SK-N-SH (cell line): ENCODE measurements at regions not wholly inside any gene's neighbourhood (a gene's known extent, or its start where the extent isn't known, plus 50 kb on each side); places are given as distances from the start of the nearest gene placed in this dataset.

ENCODE experiments used
- CTCF ChIA-PET: fragments of 300-600, 350-600 bp; formaldehyde crosslinking; extraction: SDS; loops from one replicate; lab custom pipeline; 2021; lab: Yijun Ruan, JAX
- POLR2A ChIA-PET: fragments of 350-600 bp; sonication (Branson Sonifier 250); formaldehyde crosslinking; extraction: SDS; loops from one replicate; lab custom pipeline; 2020; ENCODE audit warnings: antibody characterized with exemption, inconsistent platforms; lab: Yijun Ruan, JAX
- DNase-seq: peaks from one replicate; pipeline ENCODE4 v3.0.0; 2012
- H2AFZ ChIP-seq: fragments of 200-600 bp; sonication (generic); 2 replicates; pipeline ENCODE4 v1.8.1; 2016; ENCODE audit warnings: antibody characterized with exemption, mild to moderate bottlenecking, low read depth
- H3F3A ChIP-seq: fragments of 200-600 bp; sonication (generic); replicated peaks from 2 replicates; pipeline ENCODE3; 2016; ENCODE audit warnings: antibody characterized with exemption, mild to moderate bottlenecking; ENCODE audit not compliant: insufficient read depth
- H3K27ac ChIP-seq, 2 experiments: fragments of 200-500 bp in 1 of 2; fragments of 200-600 bp in 1 of 2; sonication (Bioruptor generic) in 1 of 2; sonication (generic), shearing (Covaris generic) in 1 of 2; 2 replicates each; pipeline versions ENCODE4 v1.5.1 to v1.6.1; 2014 to 2016; ENCODE audit warnings: low read depth in 2 of 2, inconsistent platforms in 1 of 2, low read length in 1 of 2, mild to moderate bottlenecking in 1 of 2, mixed read lengths in 1 of 2
- H3K27me3 ChIP-seq: fragments of 200-600 bp; sonication (generic), shearing (Covaris generic); 2 replicates; pipeline ENCODE4 v1.6.1; 2016; ENCODE audit warnings: mixed run types; ENCODE audit not compliant: insufficient read depth
- H3K36me3 ChIP-seq, 2 experiments: fragments of 200-500 bp in 1 of 2; fragments of 200-600 bp in 1 of 2; sonication (Bioruptor generic) in 1 of 2; sonication (generic) in 1 of 2; replicated peaks in 1 of 2; 2 replicates each; pipeline versions ENCODE3 to v1.5.1; 2014 to 2016; ENCODE audit warnings: low read length in 1 of 2, mild to moderate bottlenecking in 1 of 2; ENCODE audit not compliant: insufficient read depth in 2 of 2, control insufficient read depth in 1 of 2
- H3K4me1 ChIP-seq, 2 experiments: fragments of 200-500 bp in 1 of 2; fragments of 200-600 bp in 1 of 2; sonication (Bioruptor generic) in 1 of 2; sonication (generic), shearing (Covaris generic) in 1 of 2; 2 replicates each; pipeline versions ENCODE4 v1.5.1 to v1.6.1; 2014 to 2016; ENCODE audit warnings: low read depth in 1 of 2, low read length in 1 of 2, mixed run types in 1 of 2; ENCODE audit not compliant: insufficient read depth in 2 of 2, control insufficient read depth in 1 of 2
- H3K4me2 ChIP-seq: fragments of 200-600 bp; sonication (generic), shearing (Covaris generic); 2 replicates; pipeline ENCODE4 v1.6.1; 2017; ENCODE audit warnings: mixed run types
- H3K4me3 ChIP-seq, 2 experiments: fragments of 200-500 bp in 1 of 2; fragments of 200-600 bp in 1 of 2; sonication (Bioruptor generic) in 1 of 2; sonication (generic), shearing (Covaris generic) in 1 of 2; 2 replicates each; pipeline versions ENCODE4 v1.5.1 to v1.8.1; 2014 to 2016; ENCODE audit warnings: low read depth in 2 of 2, inconsistent platforms in 1 of 2, low read length in 1 of 2, mild to moderate bottlenecking in 1 of 2, mixed read lengths in 1 of 2, moderate library complexity in 1 of 2
- H3K79me2 ChIP-seq: fragments of 200-600 bp; sonication (generic); 2 replicates; pipeline ENCODE4 v1.8.1; 2017; ENCODE audit warnings: mild to moderate bottlenecking; ENCODE audit not compliant: insufficient read depth
- H3K9ac ChIP-seq: fragments of 200-600 bp; sonication (generic); 2 replicates; pipeline ENCODE4 v1.6.1; 2017; ENCODE audit warnings: mixed run types
- H3K9me2 ChIP-seq: fragments of 200-600 bp; sonication (generic); 2 replicates; pipeline ENCODE4 v1.6.1; 2017; ENCODE audit warnings: mixed run types
- H3K9me3 ChIP-seq: fragments of 200-600 bp; sonication (generic); 2 replicates; pipeline ENCODE4 v1.6.1; 2017; ENCODE audit warnings: mixed run types, mild to moderate bottlenecking, moderate library complexity
- H4K20me1 ChIP-seq: fragments of 200-600 bp; sonication (generic); 2 replicates; pipeline ENCODE4 v1.6.1; 2017; ENCODE audit warnings: mild to moderate bottlenecking, mixed run types; ENCODE audit not compliant: insufficient read depth
- ELF1 ChIP-seq: IDR thresholded peaks from 2 replicates; pipeline ENCODE4 v1.4.0; 2012
- EP300 ChIP-seq, 2 experiments: IDR thresholded peaks; 2 replicates each; pipeline versions ENCODE4 v1.4.0 to v1.6.1; 2012; ENCODE audit warnings: borderline replicate concordance in 1 of 2, low read depth in 1 of 2, low read length in 1 of 2
- FOSL2 ChIP-seq: IDR thresholded peaks from 2 replicates; pipeline ENCODE4 v1.4.0; 2012; ENCODE audit warnings: low read depth, mild to moderate bottlenecking, moderate library complexity, borderline replicate concordance
- FOXJ3 ChIP-seq: sonication (generic); formaldehyde crosslinking; IDR thresholded peaks from 2 replicates; pipeline ENCODE4 v1.5.1; 2020; ENCODE audit warnings: mild to moderate bottlenecking, missing genetic modification reagents
- GATA2 ChIP-seq: sonication (generic); formaldehyde crosslinking; IDR thresholded peaks from 2 replicates; pipeline ENCODE4 v1.5.0; 2020; ENCODE audit warnings: mild to moderate bottlenecking, missing genetic modification reagents
- NRF1 ChIP-seq: IDR thresholded peaks from 2 replicates; pipeline ENCODE4 v1.6.1; 2012; ENCODE audit warnings: low read depth, mild to moderate bottlenecking, low read length
- RCOR1 ChIP-seq: fragments of 150-350 bp; IDR thresholded peaks from 2 replicates; pipeline ENCODE4 v1.6.1; 2017; ENCODE audit warnings: antibody characterized with exemption, low read length
- REST ChIP-seq: IDR thresholded peaks from 2 replicates; pipeline ENCODE4 v1.6.1; 2012; ENCODE audit warnings: mild to moderate bottlenecking, low read depth, low read length, moderate library complexity
- RXRA ChIP-seq: IDR thresholded peaks from 2 replicates; pipeline ENCODE4 v1.4.0; 2012; ENCODE audit warnings: low read depth, mild to moderate bottlenecking, borderline replicate concordance
- SIN3A ChIP-seq: IDR thresholded peaks from 2 replicates; pipeline ENCODE4 v1.6.1; 2012; ENCODE audit warnings: low read depth, mild to moderate bottlenecking, low read length, moderate library complexity, borderline replicate concordance
- WGBS: methylation state at CpG from one replicate; pipeline ENCODE4 v1.1.6; 2017; ENCODE audit warnings: low lambda C conversion rate; 5-methylcytosine and 5-hydroxymethylcytosine counted together
- TF ChIP-seq, protein P1 (sequence below): IDR thresholded peaks from 2 replicates; pipeline ENCODE4 v1.4.0; 2012; ENCODE audit warnings: low read depth, borderline replicate concordance
- TF ChIP-seq, protein P2 (sequence below): fragments of 150-350 bp; IDR thresholded peaks from 2 replicates; pipeline ENCODE4 v1.6.1; 2017; ENCODE audit warnings: antibody characterized with exemption, low read length, low read depth, borderline replicate concordance
- TF ChIP-seq, protein P3 (sequence below): fragments of 150-350 bp; IDR thresholded peaks from 2 replicates; pipeline ENCODE4 v1.6.1; 2016; ENCODE audit warnings: mild to moderate bottlenecking, low read depth, low read length

GRCh38 chr22:47814474-47814873 is 1052.0 kb downstream of the TBC1D22A start (continued):
- TF ChIP-seq FOXJ3 (no peak), SIN3A (no peak)
- TF ChIP-seq, protein P1, sequence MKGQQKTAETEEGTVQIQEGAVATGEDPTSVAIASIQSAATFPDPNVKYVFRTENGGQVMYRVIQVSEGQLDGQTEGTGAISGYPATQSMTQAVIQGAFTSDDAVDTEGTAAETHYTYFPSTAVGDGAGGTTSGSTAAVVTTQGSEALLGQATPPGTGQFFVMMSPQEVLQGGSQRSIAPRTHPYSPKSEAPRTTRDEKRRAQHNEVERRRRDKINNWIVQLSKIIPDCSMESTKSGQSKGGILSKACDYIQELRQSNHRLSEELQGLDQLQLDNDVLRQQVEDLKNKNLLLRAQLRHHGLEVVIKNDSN, result no peak

DNA sequence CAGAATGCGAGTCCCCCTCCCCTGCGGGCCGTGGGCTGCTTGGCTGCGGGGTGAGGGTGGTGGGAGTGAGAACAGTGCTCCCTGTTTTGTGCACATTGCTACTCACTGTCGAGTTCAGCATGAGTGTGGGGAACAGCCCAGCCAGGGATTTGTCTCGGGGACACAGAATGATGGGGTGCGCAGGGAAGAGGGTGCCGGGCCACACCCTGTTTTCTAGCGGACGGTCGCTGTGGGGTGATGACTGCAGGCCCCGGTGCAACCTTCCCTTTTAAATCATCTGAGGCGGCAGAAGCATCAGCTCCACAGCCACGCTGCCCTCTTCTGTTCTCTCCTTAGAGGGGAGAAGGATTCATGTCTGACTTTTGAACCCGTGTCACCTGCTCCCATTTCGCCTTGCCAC is 1051.2 kb downstream of the TBC1D22A start:
- no peaks in the 10 kb centered on the region for H3K27me3 ChIP-seq
- H3F3A ChIP-seq, result no peaks in the 10 kb centered on the region
- no peak for DNase-seq
- H3K4me2 ChIP-seq, result no peak overlapping the region
- H3K4me1 ChIP-seq, result no peaks in the 10 kb centered on the region
- ChIA-PET POLR2A (no interaction called here), CTCF (no interaction called here)
- no peaks in the 10 kb centered on the region for H3K9me2 ChIP-seq
- H3K9me3 ChIP-seq, result no peaks in the 10 kb centered on the region
- no peak overlapping the region for H3K9ac ChIP-seq
- 28% methylated on average over 9 of the region's 16 CpGs for WGBS
- no peaks in the 10 kb centered on the region for H4K20me1 ChIP-seq
- H3K4me3 ChIP-seq, result no peak overlapping the region
- no peaks in the 10 kb centered on the region for H3K36me3 ChIP-seq
- H2AFZ ChIP-seq, result no peak overlapping the region
- H3K27ac ChIP-seq, result no peak overlapping the region
- H3K79me2 ChIP-seq, result no peaks in the 10 kb centered on the region
- TF ChIP-seq GATA2 (CRISPR knock-in tag) (no peak), RCOR1 (no peak)

DNA sequence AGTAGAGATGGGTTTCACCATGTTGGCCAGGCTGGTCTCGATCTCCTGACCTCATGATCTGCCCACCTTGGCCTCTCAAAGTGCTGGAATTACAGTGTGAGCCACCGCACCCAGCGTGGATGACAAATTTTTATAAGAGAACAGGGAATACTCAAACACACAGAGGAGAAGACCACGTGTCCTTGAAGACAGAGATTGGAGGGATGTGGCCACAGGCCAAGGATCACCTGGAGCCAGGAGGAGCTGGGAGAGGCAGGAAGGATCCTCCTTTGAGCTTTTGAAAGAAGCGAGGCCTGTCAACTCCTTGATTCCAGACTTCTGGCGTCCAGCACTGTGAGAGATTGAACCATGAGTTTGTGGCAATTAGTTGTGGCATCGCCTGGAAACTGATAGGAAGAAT is 1049.5 kb downstream of the TBC1D22A start:
- Histone ChIP-seq H3K9ac (no peak overlapping the region), H3F3A (no peaks in the 10 kb centered on the region), H3K36me3 (no peaks in the 10 kb centered on the region), H3K27ac (no peak overlapping the region), H3K4me2 (no peak overlapping the region), H3K27me3 (no peaks in the 10 kb centered on the region), H3K9me3 (no peaks in the 10 kb centered on the region), H3K9me2 (no peaks in the 10 kb centered on the region), H3K79me2 (no peaks in the 10 kb centered on the region), H3K4me3 (no peak overlapping the region), H4K20me1 (no peaks in the 10 kb centered on the region), H2AFZ (no peak overlapping the region), H3K4me1 (no peaks in the 10 kb centered on the region)
- DNase-seq, result no peak
- WGBS, result 50% methylated on average over 7 of the region's 7 CpGs
- CTCF ChIA-PET, result no interaction called here
- no peak for TF ChIP-seq RXRA
- no peak for TF ChIP-seq FOSL2
- TF ChIP-seq, protein P1, result no peak
- no peak for TF ChIP-seq FOXJ3
- TF ChIP-seq ELF1, result no peak
- no peak for TF ChIP-seq GATA2 (CRISPR knock-in tag)
- no peak for TF ChIP-seq REST
- TF ChIP-seq, protein P2, sequence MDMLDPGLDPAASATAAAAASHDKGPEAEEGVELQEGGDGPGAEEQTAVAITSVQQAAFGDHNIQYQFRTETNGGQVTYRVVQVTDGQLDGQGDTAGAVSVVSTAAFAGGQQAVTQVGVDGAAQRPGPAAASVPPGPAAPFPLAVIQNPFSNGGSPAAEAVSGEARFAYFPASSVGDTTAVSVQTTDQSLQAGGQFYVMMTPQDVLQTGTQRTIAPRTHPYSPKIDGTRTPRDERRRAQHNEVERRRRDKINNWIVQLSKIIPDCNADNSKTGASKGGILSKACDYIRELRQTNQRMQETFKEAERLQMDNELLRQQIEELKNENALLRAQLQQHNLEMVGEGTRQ, result no peak
- TF ChIP-seq, protein P3, sequence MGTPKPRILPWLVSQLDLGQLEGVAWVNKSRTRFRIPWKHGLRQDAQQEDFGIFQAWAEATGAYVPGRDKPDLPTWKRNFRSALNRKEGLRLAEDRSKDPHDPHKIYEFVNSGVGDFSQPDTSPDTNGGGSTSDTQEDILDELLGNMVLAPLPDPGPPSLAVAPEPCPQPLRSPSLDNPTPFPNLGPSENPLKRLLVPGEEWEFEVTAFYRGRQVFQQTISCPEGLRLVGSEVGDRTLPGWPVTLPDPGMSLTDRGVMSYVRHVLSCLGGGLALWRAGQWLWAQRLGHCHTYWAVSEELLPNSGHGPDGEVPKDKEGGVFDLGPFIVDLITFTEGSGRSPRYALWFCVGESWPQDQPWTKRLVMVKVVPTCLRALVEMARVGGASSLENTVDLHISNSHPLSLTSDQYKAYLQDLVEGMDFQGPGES, result no peak
- TF ChIP-seq NRF1, result no peak
- TF ChIP-seq EP300 (IDR thresholded peaks at IDR 0.05; ENCODE audit: borderline replicate concordance in 1 of 2, low read depth in 1 of 2, low read length in 1 of 2), result no peak
- POLR2A ChIA-PET, result no interaction called here
